Stimulated activated CD8-positive, alpha-beta memory T cell treated with anti-CD3 and anti-CD28 coated beads, Interleukin-15, amount 100 ng/mL, for 48 hours (primary cell): ENCODE measurements at regions not wholly inside any gene's neighbourhood (a gene's known extent, or its start where the extent isn't known, plus 50 kb on each side); places are given as distances from the start of the nearest gene placed in this dataset.

Source experiments
- DNase-seq, 2 donors: peaks; one replicate each; pipeline ENCODE4 v3.0.0-alpha.2; 2020; ENCODE audit warnings: low read depth in 2 of 2

DNA sequence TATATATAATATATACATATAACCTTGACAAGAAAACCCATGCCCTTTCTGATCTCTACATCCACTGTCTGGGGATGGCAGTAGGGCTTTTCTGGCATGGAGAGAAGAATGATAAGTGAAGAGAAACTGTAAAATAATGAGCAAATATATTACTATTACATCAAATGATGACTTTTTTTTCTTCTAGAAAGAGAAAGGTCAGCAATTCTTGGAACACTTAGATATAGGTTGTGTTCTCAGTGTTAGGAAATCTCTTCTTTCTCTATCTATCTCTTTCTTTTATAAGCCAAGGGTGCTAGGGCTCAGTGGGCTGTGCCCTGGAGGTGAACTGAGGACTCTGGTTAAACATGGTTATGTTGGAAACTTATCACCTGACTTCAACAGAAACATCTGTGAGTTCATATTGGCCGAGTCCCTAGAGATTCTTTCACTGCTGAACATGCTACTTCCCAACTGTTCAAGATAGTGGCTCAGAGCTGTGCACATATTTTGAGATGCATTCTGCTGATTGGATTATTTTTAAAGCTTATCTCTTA, 265.1 kb downstream of the GBA3 start:
- no peak for DNase-seq

DNA sequence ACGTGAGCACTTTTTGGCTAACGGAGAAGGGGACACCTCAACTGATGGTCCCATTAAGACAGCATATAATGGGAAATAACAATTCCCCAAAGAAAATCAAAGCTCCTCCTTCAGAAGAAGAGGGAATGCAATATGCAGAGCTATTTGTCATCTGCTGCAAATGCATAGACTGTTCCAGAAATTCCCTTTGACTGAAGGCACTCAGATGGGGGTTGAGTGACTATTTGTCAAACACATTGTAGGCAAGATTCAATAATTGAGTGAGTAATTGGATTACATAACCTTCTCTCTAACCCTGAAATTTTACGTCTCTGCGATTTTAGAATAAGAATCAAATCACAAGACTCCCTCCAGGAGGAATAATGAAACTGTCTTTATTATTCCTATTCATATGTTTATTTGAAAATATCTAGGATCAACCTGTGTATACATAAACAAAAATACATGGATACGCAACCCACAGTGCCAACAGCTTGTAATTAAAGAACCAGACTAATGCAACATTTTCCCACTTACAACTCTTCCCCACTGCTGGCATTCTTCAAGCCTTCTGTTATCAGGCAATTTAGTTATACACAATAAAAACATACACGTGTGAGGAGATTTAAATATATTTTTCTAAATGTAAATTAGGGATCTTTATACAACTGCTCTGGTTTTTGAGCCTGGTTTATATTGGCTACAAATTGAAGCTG, 256.6 kb downstream of the GBA3 start:
- DNase-seq = no peak

DNA sequence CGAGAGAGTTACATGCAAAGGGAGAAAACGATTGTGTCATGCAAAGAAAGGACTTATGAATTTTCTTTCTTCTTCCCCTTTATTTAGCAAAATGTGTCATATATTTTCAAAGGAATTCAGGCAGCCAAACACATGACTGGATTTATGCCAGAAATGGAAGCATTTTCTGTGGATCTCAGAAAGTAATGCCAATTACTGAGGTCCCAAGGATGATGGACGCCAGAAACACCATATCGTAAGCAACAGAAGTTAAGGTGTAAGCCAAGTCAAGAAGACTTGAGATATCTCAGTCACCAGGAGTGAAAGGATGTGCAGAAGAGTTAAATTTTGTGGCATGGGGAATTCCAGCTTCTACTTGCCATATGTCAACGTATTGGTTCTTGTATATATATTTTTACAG, 255.1 kb downstream of the GBA3 start:
- no peak for DNase-seq

DNA sequence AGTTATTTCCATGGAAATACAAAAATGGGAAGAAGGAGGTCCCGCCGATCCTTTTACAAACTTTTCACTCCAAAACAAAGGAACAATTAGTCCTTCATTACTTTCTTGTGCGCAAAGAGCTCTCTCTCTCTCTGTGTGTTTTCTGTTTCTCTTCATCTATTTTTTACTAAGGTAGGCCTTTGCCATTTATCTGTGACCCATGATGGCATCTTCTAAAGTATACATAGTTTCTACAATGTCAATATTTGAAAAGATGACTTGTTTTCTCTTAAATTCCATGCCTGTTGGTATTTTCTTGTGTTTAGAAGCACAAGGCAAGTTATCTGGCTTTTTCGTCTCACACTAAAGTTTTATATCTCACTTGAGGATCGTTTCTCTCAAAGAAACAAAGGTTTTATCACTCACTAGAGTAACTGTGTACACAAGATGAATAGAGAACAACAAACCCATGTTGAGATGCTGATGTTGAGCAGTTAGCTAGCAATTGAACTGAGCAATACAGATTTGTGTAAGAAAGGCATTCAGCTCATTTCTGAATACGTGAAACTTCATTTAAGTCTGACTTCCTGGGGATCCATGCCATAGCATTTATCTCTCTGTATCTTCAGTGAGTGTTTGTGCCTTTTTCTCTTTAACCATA, 250.3 kb downstream of the GBA3 start:
- no peak for DNase-seq

- no peak for DNase-seq
Measured at GRCh38 chr4:22941688-22942375, 249.1 kb downstream of the GBA3 start.

- DNase-seq = no peak
Measured at GRCh38 chr4:22932326-22932725, 239.6 kb downstream of the GBA3 start.

- no peak for DNase-seq
Measured at GRCh38 chr4:22922426-22922825, 229.7 kb downstream of the GBA3 start.

DNA sequence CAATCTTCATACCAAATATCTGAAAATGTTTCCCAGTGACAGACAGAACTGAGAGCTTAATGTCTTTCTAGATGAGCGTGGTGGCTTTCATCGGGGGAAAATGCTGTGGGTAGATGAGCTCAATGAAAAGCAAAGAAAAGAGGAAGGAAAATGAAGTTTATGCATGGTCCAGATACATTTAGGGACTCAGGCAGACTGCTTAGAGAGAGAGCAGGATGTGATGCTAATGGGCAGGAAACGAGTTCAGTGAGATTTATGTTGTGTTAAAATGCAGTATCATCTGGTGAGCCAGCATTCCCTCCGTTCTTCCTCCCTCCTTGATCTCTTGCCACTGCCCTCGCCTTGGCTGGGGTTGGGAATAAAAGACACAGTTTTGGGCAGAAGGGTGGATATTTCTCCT, 229.2 kb downstream of the GBA3 start:
- DNase-seq = no peak

DNA sequence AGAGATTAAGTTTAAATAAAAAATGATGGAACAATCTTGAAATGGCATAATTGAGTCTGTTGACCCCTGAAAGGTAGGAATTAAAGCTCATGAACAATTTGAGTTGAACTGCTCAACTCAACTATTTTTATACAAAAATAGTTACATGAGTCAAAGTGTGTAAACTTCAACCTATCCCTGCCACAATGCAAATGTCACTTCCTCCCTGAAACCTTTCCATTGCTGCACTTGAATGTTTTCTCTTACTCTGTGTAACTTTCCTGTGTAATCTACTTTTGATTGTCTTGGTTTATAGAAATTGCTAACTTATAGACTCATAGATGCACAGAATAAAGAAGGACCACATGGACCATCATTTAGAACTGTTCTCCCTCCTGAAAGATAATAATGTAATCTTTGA, 218.5 kb downstream of the GBA3 start:
- no peak for DNase-seq

DNA sequence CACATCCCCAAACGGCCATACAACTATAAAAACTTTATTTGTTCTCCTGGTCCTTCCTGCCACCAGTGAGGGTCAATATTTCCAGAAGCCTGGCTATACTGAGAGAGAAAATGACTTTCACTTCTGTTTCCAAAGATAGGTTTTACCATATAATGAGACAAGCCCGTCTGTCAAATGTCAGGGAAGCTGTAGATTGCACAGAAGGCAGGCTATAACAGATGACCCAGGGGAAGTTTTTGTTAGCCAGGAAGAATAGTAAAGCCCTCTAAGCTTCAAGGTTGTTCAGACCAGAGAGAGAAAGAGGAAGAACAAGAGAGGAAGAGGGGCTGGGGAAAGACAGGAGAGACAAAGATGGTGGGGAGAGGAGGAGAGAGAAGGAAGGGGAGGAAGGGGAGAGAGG, 217.5 kb downstream of the GBA3 start:
- no peak for DNase-seq

- no peak for DNase-seq
Measured at GRCh38 chr4:22906045-22906444, 213.3 kb downstream of the GBA3 start.

- no peak for DNase-seq
Measured at GRCh38 chr4:22903913-22904312, 211.2 kb downstream of the GBA3 start.

GRCh38 chr4:22901631-22902030, 208.9 kb downstream of the GBA3 start:
- no peak for DNase-seq

- no peak for DNase-seq
Measured at GRCh38 chr4:22900876-22901275, 208.1 kb downstream of the GBA3 start.

DNA sequence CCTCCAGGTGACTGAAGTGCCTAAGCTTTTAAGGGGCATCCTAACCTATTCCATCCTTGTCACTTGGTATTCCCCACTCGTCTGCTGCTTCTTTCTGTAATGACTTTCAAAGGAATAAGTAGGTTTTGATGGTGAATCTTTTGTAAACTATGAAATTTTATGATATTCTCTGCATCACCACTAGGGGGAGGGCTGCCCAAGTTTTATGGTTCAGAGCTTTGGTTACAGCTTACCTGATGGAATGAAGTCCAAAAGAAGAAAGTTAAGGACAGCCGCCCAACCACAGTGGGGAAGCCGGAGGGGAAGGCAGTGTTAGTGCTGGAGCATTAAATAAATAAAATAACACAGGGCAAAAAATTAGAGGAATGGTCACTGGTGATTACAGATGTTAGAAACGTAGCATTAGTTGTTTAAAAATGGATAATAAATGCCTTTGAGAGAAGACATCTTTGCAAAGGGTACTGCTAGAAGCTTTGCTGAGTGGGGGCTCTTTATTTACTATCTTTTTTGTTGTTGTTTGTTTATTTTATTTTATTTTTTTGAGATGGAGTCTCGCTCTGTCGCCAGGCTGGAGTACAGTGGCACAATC, 204.9 kb downstream of the GBA3 start:
- DNase-seq = no peak

- no peak for DNase-seq
Measured at GRCh38 chr4:22895482-22895881, 202.7 kb downstream of the GBA3 start.

GRCh38 chr4:22884157-22884556, 191.4 kb downstream of the GBA3 start:
- no peak for DNase-seq

- DNase-seq = no peak
Measured at GRCh38 chr4:22881411-22881810, 188.7 kb downstream of the GBA3 start.

- DNase-seq = no peak
Measured at GRCh38 chr4:22877486-22878052, 184.8 kb downstream of the GBA3 start.

- DNase-seq = no peak
Measured at GRCh38 chr4:22876270-22876669, 183.5 kb downstream of the GBA3 start.

DNA sequence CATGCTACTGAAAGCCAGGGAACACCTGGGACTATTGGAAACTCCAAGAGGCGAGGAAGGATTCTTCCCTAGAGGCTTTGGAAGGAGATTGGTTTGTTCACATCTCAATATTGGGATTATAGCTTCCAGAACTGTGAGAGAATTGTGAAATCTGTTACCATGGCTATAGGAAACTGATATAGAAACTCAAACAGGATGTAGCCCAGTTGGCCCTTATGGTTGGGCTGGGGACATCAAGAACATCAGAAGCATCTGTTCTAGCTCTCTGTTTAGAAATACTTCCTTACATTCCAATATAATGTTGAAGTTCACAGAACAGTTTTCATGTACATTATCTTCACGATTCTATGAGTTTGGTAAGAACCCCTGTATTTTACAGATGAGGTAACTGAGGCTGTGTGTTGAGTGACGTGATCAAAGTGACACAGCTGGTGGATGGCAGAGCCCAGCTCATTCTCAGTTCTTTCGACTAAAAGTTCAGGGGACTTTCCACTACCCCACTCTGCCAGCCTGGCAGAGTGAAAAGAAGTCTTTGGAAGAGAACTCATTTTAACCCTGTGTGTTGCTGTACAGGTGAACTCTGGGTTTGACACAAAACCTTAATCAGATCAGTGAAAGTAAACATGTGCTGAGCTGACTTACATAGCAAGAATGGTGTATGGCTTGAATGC, 183.0 kb downstream of the GBA3 start:
- DNase-seq = no peak
